Astrocyte (in vitro differentiated cells and primary cell): ENCODE measurements at regions not wholly inside any gene's neighbourhood (a gene's known extent, or its start where the extent isn't known, plus 50 kb on each side); places are given as distances from the start of the nearest gene placed in this dataset.

Experiments used
- DNase-seq: peaks from one replicate; pipeline ENCODE4 v3.0.0-alpha.2; 2010; ENCODE audit warnings: low read depth
- FAIRE-seq: peaks from 2 replicates; lab custom pipeline; 2011; peaks lifted over from hg19 to GRCh38; lab: Jason Lieb, UNC
- H2AFZ ChIP-seq: 2 replicates; pipeline ENCODE4 v1.6.0; 2012; ENCODE audit warnings: low read depth, low read length, inconsistent platforms
- H3K27ac ChIP-seq: 2 replicates; pipeline ENCODE4 v1.5.1; 2011; ENCODE audit warnings: low read depth, low read length, inconsistent platforms
- H3K27me3 ChIP-seq: 2 replicates; pipeline ENCODE4 v1.6.0; 2011; ENCODE audit warnings: low read length, inconsistent platforms; ENCODE audit not compliant: insufficient read depth
- H3K36me3 ChIP-seq: 2 replicates; pipeline ENCODE4 v1.5.1; 2011; ENCODE audit warnings: low read length, inconsistent platforms; ENCODE audit not compliant: insufficient read depth
- H3K4me1 ChIP-seq: 2 replicates; pipeline ENCODE4 v1.5.1; 2011; ENCODE audit warnings: low read length, inconsistent platforms; ENCODE audit not compliant: insufficient read depth
- H3K4me2 ChIP-seq: 2 replicates; pipeline ENCODE4 v1.6.0; 2012; ENCODE audit warnings: low read length, inconsistent platforms
- H3K4me3 ChIP-seq: 2 replicates; pipeline ENCODE4 v1.5.1; 2011; ENCODE audit warnings: low read depth, mild to moderate bottlenecking, low read length, inconsistent platforms; ENCODE audit not compliant: insufficient read depth
- H3K79me2 ChIP-seq: 2 replicates; pipeline ENCODE4 v1.6.0; 2012; ENCODE audit warnings: mild to moderate bottlenecking, low read length, inconsistent platforms; ENCODE audit not compliant: insufficient read depth
- H3K9ac ChIP-seq: 2 replicates; pipeline ENCODE4 v1.6.0; 2012; ENCODE audit warnings: mild to moderate bottlenecking, low read length, inconsistent platforms
- H3K9me3 ChIP-seq: 2 replicates; pipeline ENCODE4 v1.5.1; 2012; ENCODE audit warnings: low read depth, mild to moderate bottlenecking, low read length, inconsistent platforms; ENCODE audit not compliant: insufficient read depth
- H4K20me1 ChIP-seq: 2 replicates; pipeline ENCODE4 v1.6.0; 2012; ENCODE audit warnings: low read length, inconsistent platforms; ENCODE audit not compliant: insufficient read depth
- H3K27ac Mint-ChIP-seq: one replicate; pipeline ENCODE4 v1.8.0; 2021; ENCODE audit warnings: mild to moderate bottlenecking, mixed read lengths; ENCODE audit not compliant: unreplicated experiment
- H3K27me3 Mint-ChIP-seq: one replicate; pipeline ENCODE4 v1.8.0; 2021; ENCODE audit warnings: low read depth, mixed read lengths; ENCODE audit not compliant: unreplicated experiment
- H3K36me3 Mint-ChIP-seq: one replicate; pipeline ENCODE4 v1.8.0; 2021; ENCODE audit warnings: low read depth, mixed read lengths; ENCODE audit not compliant: unreplicated experiment
- H3K4me1 Mint-ChIP-seq: one replicate; pipeline ENCODE4 v1.8.0; 2021; ENCODE audit warnings: low read depth, mixed read lengths; ENCODE audit not compliant: unreplicated experiment
- H3K4me3 Mint-ChIP-seq: one replicate; pipeline ENCODE4 v1.8.0; 2021; ENCODE audit warnings: mild to moderate bottlenecking, moderate library complexity, mixed read lengths; ENCODE audit not compliant: unreplicated experiment
- H3K9me3 Mint-ChIP-seq: one replicate; pipeline ENCODE4 v1.8.0; 2021; ENCODE audit warnings: mild to moderate bottlenecking, mixed read lengths; ENCODE audit not compliant: unreplicated experiment
- EZH2 ChIP-seq: IDR thresholded peaks from 2 replicates; pipeline ENCODE4 v1.6.1; 2012; ENCODE audit warnings: mild to moderate bottlenecking, low read length, inconsistent platforms; ENCODE audit not compliant: insufficient read depth
- TF ChIP-seq, protein P1 (sequence below): IDR thresholded peaks from 2 replicates; pipeline ENCODE4 v1.5.1; 2011; ENCODE audit warnings: low read depth, mild to moderate bottlenecking, inconsistent platforms, low read length, moderate library complexity; ENCODE audit not compliant: insufficient read depth

DNA sequence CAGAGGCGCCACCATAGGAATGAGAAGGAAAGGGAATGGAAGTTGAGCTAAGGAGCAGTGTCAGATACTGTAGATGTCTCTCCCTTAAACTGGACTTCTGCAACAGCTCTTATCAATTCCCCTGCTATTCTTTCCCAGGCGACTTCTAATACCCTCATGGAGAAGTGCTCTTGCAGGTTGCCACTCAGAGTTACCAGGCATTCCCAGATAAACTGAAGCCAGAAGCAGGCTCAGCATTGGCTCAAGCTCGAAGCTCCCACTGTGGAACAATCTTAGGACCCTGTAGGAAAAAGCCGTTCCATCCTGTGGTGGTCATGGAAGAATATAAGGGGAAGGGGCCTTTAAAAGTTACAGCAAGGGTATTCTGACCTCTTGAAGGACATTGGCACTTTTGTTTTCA is 208.7 kb upstream of the PLET1 start:
- TF ChIP-seq EZH2, result no peak
- TF ChIP-seq, protein P1, sequence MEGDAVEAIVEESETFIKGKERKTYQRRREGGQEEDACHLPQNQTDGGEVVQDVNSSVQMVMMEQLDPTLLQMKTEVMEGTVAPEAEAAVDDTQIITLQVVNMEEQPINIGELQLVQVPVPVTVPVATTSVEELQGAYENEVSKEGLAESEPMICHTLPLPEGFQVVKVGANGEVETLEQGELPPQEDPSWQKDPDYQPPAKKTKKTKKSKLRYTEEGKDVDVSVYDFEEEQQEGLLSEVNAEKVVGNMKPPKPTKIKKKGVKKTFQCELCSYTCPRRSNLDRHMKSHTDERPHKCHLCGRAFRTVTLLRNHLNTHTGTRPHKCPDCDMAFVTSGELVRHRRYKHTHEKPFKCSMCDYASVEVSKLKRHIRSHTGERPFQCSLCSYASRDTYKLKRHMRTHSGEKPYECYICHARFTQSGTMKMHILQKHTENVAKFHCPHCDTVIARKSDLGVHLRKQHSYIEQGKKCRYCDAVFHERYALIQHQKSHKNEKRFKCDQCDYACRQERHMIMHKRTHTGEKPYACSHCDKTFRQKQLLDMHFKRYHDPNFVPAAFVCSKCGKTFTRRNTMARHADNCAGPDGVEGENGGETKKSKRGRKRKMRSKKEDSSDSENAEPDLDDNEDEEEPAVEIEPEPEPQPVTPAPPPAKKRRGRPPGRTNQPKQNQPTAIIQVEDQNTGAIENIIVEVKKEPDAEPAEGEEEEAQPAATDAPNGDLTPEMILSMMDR, result no peak
- Histone ChIP-seq H3K27me3 (peaks cover 4% of the 10 kb centered on the region), H3K79me2 (no peaks in the 10 kb centered on the region), H3K4me3 (no peak overlapping the region), H2AFZ (no peak overlapping the region), H3K9ac (no peak overlapping the region), H3K4me2 (no peak overlapping the region), H3K36me3 (no peaks in the 10 kb centered on the region), H3K9me3 (no peaks in the 10 kb centered on the region), H3K27ac (no peak overlapping the region), H4K20me1 (no peaks in the 10 kb centered on the region), H3K4me1 (no peaks in the 10 kb centered on the region)
- H3K27me3 Mint-ChIP-seq, result peaks cover 17% of the 10 kb centered on the region
- peaks cover 12% of the 10 kb centered on the region for H3K4me1 Mint-ChIP-seq
- H3K9me3 Mint-ChIP-seq, result no peaks in the 10 kb centered on the region
- FAIRE-seq, result no peak
- H3K36me3 Mint-ChIP-seq, result no peaks in the 10 kb centered on the region
- no peak overlapping the region for H3K27ac Mint-ChIP-seq
- H3K4me3 Mint-ChIP-seq, result no peak overlapping the region
- no peak for DNase-seq

DNA sequence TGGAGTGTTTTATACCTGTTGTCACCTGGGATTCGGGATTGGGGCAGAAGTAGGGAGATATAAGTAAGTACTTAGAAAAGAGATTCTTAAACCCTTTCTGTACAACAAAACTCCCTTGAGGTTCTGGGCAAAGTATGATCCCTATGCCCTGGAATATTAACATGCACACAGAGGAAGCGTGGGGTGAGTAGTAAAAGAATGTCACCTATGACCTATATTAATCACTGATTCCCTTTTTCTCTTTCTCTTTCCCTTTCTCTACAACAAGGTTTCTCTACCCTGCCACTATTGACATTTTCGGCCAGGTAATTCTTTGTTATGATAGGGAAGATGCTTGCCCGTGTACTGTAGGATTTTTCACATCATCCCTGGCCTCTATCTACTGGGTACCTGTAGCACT is 209.7 kb upstream of the PLET1 start:
- DNase-seq (no peak), FAIRE-seq (no peak)
- Mint-ChIP-seq H3K9me3 (no peaks in the 10 kb centered on the region), H3K4me3 (no peak overlapping the region), H3K4me1 (peaks cover 10% of the 10 kb centered on the region), H3K27ac (no peak overlapping the region), H3K36me3 (no peaks in the 10 kb centered on the region), H3K27me3 (peaks cover 17% of the 10 kb centered on the region)
- no peaks in the 10 kb centered on the region for H4K20me1 ChIP-seq
- TF ChIP-seq EZH2, result no peak
- TF ChIP-seq, protein P1, result no peak
- H3K27ac ChIP-seq, result no peak overlapping the region
- no peaks in the 10 kb centered on the region for H3K36me3 ChIP-seq
- H3K4me2 ChIP-seq, result no peak overlapping the region
- H3K27me3 ChIP-seq, result peaks cover 4% of the 10 kb centered on the region
- no peak overlapping the region for H3K9ac ChIP-seq
- H3K4me1 ChIP-seq, result no peaks in the 10 kb centered on the region
- H3K4me3 ChIP-seq, result no peak overlapping the region
- no peaks in the 10 kb centered on the region for H3K79me2 ChIP-seq
- no peaks in the 10 kb centered on the region for H3K9me3 ChIP-seq
- no peak overlapping the region for H2AFZ ChIP-seq

DNA sequence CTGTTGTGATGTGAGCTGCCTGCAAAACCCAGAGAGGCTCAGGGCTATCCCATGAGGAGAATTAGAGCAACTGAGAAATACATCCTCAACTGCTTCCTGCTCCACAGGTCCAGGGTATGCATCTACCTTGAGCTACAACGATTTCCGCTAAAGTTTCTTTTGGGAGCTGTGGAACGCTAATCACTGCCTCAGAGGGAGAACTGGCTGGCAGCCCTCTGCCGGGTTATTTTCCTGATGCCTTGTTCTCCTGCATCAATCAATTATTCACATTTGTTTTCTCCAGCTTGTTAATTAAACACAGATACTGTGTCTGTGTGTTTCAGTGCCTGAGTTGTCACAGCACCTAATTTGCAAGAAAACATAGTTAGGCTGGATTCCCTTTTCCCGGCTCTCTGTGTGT is 211.1 kb upstream of the PLET1 start:
- TF ChIP-seq, protein P1, result no peak
- Histone ChIP-seq H2AFZ (peak overlapping the region; percentile 18), H3K79me2 (no peaks in the 10 kb centered on the region), H3K9me3 (no peaks in the 10 kb centered on the region), H3K36me3 (no peaks in the 10 kb centered on the region), H3K4me2 (no peak overlapping the region), H3K27ac (no peak overlapping the region), H4K20me1 (no peaks in the 10 kb centered on the region), H3K4me1 (no peaks in the 10 kb centered on the region), H3K4me3 (no peak overlapping the region), H3K9ac (no peak overlapping the region), H3K27me3 (peaks cover 4% of the 10 kb centered on the region)
- Mint-ChIP-seq H3K36me3 (no peaks in the 10 kb centered on the region), H3K4me1 (peaks cover 7% of the 10 kb centered on the region), H3K27me3 (peaks cover 19% of the 10 kb centered on the region), H3K9me3 (no peaks in the 10 kb centered on the region), H3K27ac (no peak overlapping the region), H3K4me3 (no peak overlapping the region)
- FAIRE-seq, result no peak
- DNase-seq, result no peak
